Neural progenitor cell (in vitro differentiated cells): ENCODE measurements at regions not wholly inside any gene's neighbourhood (a gene's known extent, or its start where the extent isn't known, plus 50 kb on each side); places are given as distances from the start of the nearest gene placed in this dataset.

Experiments used
- EZH2 ChIP-seq: fragments of 200-600 bp; sonication (generic); IDR thresholded peaks from 2 replicates; pipeline ENCODE4 v1.6.1; 2017; ENCODE audit warnings: antibody characterized with exemption, mild to moderate bottlenecking, moderate library complexity
- EZH2phosphoT487 ChIP-seq: fragments of 200-600 bp; sonication (generic); IDR thresholded peaks from 2 replicates; pipeline ENCODE4 v1.6.1; 2017; ENCODE audit warnings: antibody characterized with exemption
- TF ChIP-seq, protein P1 (sequence below): fragments of 200-600 bp; sonication (generic); IDR thresholded peaks from 2 replicates; pipeline ENCODE4 v1.5.1; 2017; ENCODE audit warnings: antibody characterized with exemption, mild to moderate bottlenecking

DNA sequence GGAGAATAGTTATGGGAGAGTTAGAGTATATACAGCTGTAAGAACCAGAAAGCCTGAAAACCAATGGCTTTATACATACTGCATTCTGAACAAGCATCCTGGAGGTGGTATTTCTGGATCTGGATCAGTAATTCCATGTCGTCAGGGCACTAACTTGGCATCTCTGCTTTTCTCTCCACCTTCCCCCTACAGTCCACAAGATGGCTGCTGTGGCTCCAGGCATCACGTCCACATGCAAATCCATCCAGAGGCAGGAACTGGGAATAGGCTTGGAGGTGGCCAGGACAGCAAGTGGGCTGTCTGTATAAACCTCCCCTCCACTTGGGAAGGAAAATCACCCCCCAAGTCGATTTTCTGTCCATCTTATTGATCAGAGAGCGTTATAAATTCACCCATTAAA lies 86.2 kb upstream of the WDR26 start:
- TF ChIP-seq, protein P1, sequence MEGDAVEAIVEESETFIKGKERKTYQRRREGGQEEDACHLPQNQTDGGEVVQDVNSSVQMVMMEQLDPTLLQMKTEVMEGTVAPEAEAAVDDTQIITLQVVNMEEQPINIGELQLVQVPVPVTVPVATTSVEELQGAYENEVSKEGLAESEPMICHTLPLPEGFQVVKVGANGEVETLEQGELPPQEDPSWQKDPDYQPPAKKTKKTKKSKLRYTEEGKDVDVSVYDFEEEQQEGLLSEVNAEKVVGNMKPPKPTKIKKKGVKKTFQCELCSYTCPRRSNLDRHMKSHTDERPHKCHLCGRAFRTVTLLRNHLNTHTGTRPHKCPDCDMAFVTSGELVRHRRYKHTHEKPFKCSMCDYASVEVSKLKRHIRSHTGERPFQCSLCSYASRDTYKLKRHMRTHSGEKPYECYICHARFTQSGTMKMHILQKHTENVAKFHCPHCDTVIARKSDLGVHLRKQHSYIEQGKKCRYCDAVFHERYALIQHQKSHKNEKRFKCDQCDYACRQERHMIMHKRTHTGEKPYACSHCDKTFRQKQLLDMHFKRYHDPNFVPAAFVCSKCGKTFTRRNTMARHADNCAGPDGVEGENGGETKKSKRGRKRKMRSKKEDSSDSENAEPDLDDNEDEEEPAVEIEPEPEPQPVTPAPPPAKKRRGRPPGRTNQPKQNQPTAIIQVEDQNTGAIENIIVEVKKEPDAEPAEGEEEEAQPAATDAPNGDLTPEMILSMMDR = no peak
- TF ChIP-seq EZH2phosphoT487 = no peak
- TF ChIP-seq EZH2 = no peak
